ENCODE measurements at regions not wholly inside any gene's neighbourhood (a gene's known extent, or its start where the extent isn't known, plus 50 kb on each side); places are given as distances from the start of the nearest gene placed in this dataset.
"Not testable (repeated sequence)": the region's sequence is repeated elsewhere in the genome, so short reads cannot be mapped to it uniquely, and the experiment has no call there.

GRCh38 chr3:153055779-153056178, 106.2 kb upstream of the RAP2B start:
- peaks cover 33% of the 10 kb centered on the region for H3K4me1 ChIP-seq (ENCODE audit: control insufficient read depth, insufficient read depth, low read length)
- no peak overlapping the region for H3K4me3 ChIP-seq (ENCODE audit: low read length)
- H3K9ac ChIP-seq (ENCODE audit: low read depth, low read length): no peak overlapping the region
- H3K36me3 ChIP-seq (ENCODE audit: insufficient read depth, low read length): no peaks in the 10 kb centered on the region
- no peaks in the 10 kb centered on the region for H3K9me3 ChIP-seq (replicated peaks; ENCODE audit: low read length)
- no peaks in the 10 kb centered on the region for H3K27me3 ChIP-seq (ENCODE audit: control insufficient read depth, insufficient read depth, low read length)
- no peak overlapping the region for H3K4me2 ChIP-seq (ENCODE audit: low read length)

DNA sequence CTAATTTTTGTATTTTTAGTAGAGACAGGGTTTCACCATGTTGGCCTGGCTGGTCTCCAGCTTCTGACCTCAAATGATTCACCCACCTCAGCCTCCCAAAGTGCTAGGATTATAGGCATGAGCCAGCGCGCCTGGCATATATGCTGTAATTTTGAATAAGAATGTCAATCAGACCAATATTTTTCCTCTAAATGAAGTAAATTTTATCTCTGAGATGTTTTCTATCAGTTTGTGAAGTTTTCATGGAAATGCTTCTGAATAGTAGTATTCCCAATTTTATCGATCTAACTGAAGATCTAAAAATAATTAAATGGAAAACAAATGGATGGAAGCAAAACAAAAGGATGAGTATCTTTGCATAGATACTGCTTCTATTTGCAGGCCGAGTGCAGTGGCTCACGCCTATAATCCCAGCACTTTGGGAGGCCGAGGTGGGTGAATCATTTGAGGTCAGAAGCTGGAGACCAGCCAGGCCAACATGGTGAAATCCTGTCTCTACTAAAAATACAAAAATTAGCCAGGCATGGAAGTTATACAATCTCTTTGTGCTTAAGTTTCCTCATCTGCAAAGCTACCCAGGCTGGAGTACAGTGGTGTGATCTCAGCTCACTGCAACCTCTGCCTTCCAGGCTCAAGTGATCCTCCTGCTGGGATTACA, 103.9 kb upstream of the RAP2B start:
- not testable (repeated sequence) for H3K27me3 ChIP-seq (ENCODE audit: control insufficient read depth, insufficient read depth, low read length); H3K4me3 ChIP-seq (ENCODE audit: low read length); H3K36me3 ChIP-seq (ENCODE audit: insufficient read depth, low read length); H3K9me3 ChIP-seq (replicated peaks; ENCODE audit: low read length)
- Histone ChIP-seq H3K4me1 (ENCODE audit: control insufficient read depth, insufficient read depth, low read length) (peaks cover 12% of the 10 kb centered on the region), H3K9ac (ENCODE audit: low read depth, low read length) (peak overlapping the region; percentile 29), H3K4me2 (ENCODE audit: low read length) (peak overlapping the region; percentile 46)

DNA sequence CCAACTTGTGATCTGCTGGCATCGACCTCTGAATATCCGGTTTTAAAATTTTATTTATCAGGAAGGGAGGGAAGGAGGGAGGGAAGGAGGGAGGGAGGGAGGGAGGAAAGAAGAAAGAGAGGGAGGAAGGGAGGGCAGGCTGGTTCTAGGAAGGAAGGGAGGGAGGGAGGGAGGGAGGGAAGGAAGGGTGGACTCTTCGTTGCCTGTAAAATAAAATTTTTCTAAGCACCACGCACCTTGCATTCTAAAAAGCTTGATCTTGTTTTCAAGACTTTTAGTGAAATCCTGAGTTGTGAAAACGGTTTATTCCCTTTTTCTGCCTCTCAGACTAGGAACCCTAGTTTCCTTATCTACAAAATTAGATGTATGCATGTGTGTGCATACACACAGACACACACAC, 101.7 kb upstream of the RAP2B start:
- Histone ChIP-seq H3K9me3 (replicated peaks; ENCODE audit: low read length) (no peaks in the 10 kb centered on the region), H3K36me3 (ENCODE audit: insufficient read depth, low read length) (no peaks in the 10 kb centered on the region), H3K27me3 (ENCODE audit: control insufficient read depth, insufficient read depth, low read length) (no peaks in the 10 kb centered on the region), H3K4me2 (ENCODE audit: low read length) (no peak overlapping the region), H3K4me1 (ENCODE audit: control insufficient read depth, insufficient read depth, low read length) (peaks cover 12% of the 10 kb centered on the region), H3K9ac (ENCODE audit: low read depth, low read length) (no peak overlapping the region), H3K4me3 (ENCODE audit: low read length) (no peak overlapping the region)

- Histone ChIP-seq H3K9me3 (replicated peaks; ENCODE audit: low read length) (no peaks in the 10 kb centered on the region), H3K4me2 (ENCODE audit: low read length) (no peak overlapping the region), H3K4me1 (ENCODE audit: control insufficient read depth, insufficient read depth, low read length) (peaks cover 12% of the 10 kb centered on the region), H3K36me3 (ENCODE audit: insufficient read depth, low read length) (no peaks in the 10 kb centered on the region), H3K4me3 (ENCODE audit: low read length) (no peak overlapping the region), H3K9ac (ENCODE audit: low read depth, low read length) (no peak overlapping the region), H3K27me3 (ENCODE audit: control insufficient read depth, insufficient read depth, low read length) (no peaks in the 10 kb centered on the region)
These were observed 100.0 kb upstream of the RAP2B start for GRCh38 chr3:153061938-153062528.

DNA sequence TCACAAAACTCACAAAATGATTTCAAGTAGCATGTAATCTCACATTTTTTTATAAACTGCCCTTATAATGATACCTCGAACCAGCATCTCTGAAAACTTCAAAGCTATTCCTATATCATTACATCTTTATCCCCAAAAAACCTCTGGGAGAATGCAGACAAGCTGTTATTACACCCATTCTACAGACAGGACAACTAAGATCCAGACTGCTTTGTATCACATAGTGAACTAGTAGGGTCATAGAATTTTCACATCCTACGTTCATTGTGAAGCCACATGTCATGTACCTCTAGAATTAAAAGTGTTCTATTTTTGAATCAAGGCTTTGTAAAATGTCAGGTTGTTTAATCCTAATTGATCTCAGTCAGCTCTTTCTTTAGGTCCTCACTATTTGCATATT, 98.7 kb upstream of the RAP2B start:
- H3K4me3 ChIP-seq (ENCODE audit: low read length): no peak overlapping the region
- no peaks in the 10 kb centered on the region for H3K36me3 ChIP-seq (ENCODE audit: insufficient read depth, low read length)
- no peak overlapping the region for H3K9ac ChIP-seq (ENCODE audit: low read depth, low read length)
- peaks cover 3% of the 10 kb centered on the region for H3K4me1 ChIP-seq (ENCODE audit: control insufficient read depth, insufficient read depth, low read length)
- H3K9me3 ChIP-seq (replicated peaks; ENCODE audit: low read length): no peaks in the 10 kb centered on the region
- no peak overlapping the region for H3K4me2 ChIP-seq (ENCODE audit: low read length)
- H3K27me3 ChIP-seq (ENCODE audit: control insufficient read depth, insufficient read depth, low read length): no peaks in the 10 kb centered on the region

- Histone ChIP-seq H3K9me3 (replicated peaks; ENCODE audit: low read length) (no peaks in the 10 kb centered on the region), H3K27me3 (ENCODE audit: control insufficient read depth, insufficient read depth, low read length) (no peaks in the 10 kb centered on the region), H3K4me2 (ENCODE audit: low read length) (no peak overlapping the region), H3K4me3 (ENCODE audit: low read length) (no peak overlapping the region), H3K36me3 (ENCODE audit: insufficient read depth, low read length) (no peaks in the 10 kb centered on the region), H3K4me1 (ENCODE audit: control insufficient read depth, insufficient read depth, low read length) (peaks cover 7% of the 10 kb centered on the region), H3K9ac (ENCODE audit: low read depth, low read length) (no peak overlapping the region)
These were observed 95.0 kb upstream of the RAP2B start for GRCh38 chr3:153066983-153067382.

GRCh38 chr3:153069598-153070510, 92.2 kb upstream of the RAP2B start:
- Histone ChIP-seq H3K4me3 (ENCODE audit: low read length) (no peak overlapping the region), H3K4me1 (ENCODE audit: control insufficient read depth, insufficient read depth, low read length) (peaks cover 7% of the 10 kb centered on the region)

GRCh38 chr3:153070511-153070868, 91.5 kb upstream of the RAP2B start:
- H3K27me3 ChIP-seq (ENCODE audit: control insufficient read depth, insufficient read depth, low read length): no peaks in the 10 kb centered on the region
- H3K4me2 ChIP-seq (ENCODE audit: low read length): peak overlapping the region; percentile 55
- no peak overlapping the region for H3K4me3 ChIP-seq (ENCODE audit: low read length)
- H3K9me3 ChIP-seq (replicated peaks; ENCODE audit: low read length): no peaks in the 10 kb centered on the region
- no peak overlapping the region for H3K9ac ChIP-seq (ENCODE audit: low read depth, low read length)
- peaks cover 7% of the 10 kb centered on the region for H3K4me1 ChIP-seq (ENCODE audit: control insufficient read depth, insufficient read depth, low read length)
- H3K36me3 ChIP-seq (ENCODE audit: insufficient read depth, low read length): no peaks in the 10 kb centered on the region

More at GRCh38 chr3:153069598-153070510, 92.2 kb upstream of the RAP2B start:
- Histone ChIP-seq H3K9ac (ENCODE audit: low read depth, low read length) (no peak overlapping the region), H3K27me3 (ENCODE audit: control insufficient read depth, insufficient read depth, low read length) (no peaks in the 10 kb centered on the region), H3K4me2 (ENCODE audit: low read length) (peak overlapping the region; percentile 55), H3K9me3 (replicated peaks; ENCODE audit: low read length) (no peaks in the 10 kb centered on the region), H3K36me3 (ENCODE audit: insufficient read depth, low read length) (no peaks in the 10 kb centered on the region)

DNA sequence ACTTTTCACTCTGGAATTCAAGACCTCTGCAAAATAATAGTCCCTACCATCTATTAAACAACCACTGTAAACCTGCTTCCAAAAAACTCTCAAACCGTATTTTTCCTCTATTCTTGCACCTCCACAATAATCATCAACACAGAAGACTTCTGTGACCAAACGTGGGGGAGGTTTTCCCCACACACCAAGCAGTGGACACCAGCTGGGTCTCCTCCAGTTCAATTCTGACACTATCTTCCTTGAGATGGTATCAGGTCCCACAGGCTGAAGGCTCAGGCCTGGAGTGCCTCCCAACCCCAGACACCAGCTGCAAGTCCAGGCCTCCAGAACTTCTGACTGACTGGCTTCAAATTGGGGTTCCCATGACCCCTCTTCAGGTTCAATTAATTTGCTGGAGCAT, 89.6 kb upstream of the RAP2B start:
- H3K36me3 ChIP-seq (ENCODE audit: insufficient read depth, low read length): no peaks in the 10 kb centered on the region
- H3K9ac ChIP-seq (ENCODE audit: low read depth, low read length): no peak overlapping the region

DNA sequence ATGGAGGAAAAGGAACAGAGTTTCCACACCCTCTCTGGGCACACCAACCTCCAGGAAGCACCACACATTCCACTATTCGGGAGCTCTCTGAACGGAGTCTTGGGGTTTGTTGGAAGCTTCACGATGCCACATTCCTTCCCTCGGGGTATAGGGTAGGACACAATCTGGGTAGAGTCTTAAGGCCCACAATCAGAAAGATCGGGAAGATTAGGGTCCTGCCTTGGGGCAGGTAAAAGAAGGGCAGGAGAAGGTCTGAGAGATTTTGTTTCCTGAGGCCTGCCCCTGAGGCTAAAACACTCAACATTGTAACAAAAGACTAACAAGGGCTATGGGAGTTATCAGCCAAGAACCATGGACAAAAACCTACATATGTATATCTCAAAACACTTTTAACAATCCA, 89.2 kb upstream of the RAP2B start:
- peaks cover 7% of the 10 kb centered on the region for H3K4me1 ChIP-seq (ENCODE audit: control insufficient read depth, insufficient read depth, low read length)
- no peaks in the 10 kb centered on the region for H3K27me3 ChIP-seq (ENCODE audit: control insufficient read depth, insufficient read depth, low read length)
- no peak overlapping the region for H3K4me2 ChIP-seq (ENCODE audit: low read length)

More for the DNA sequence above, 89.6 kb upstream of the RAP2B start:
- Histone ChIP-seq H3K4me2 (ENCODE audit: low read length) (no peak overlapping the region), H3K27me3 (ENCODE audit: control insufficient read depth, insufficient read depth, low read length) (no peaks in the 10 kb centered on the region), H3K9me3 (replicated peaks; ENCODE audit: low read length) (no peaks in the 10 kb centered on the region), H3K4me3 (ENCODE audit: low read length) (no peak overlapping the region), H3K4me1 (ENCODE audit: control insufficient read depth, insufficient read depth, low read length) (peaks cover 7% of the 10 kb centered on the region)

DNA sequence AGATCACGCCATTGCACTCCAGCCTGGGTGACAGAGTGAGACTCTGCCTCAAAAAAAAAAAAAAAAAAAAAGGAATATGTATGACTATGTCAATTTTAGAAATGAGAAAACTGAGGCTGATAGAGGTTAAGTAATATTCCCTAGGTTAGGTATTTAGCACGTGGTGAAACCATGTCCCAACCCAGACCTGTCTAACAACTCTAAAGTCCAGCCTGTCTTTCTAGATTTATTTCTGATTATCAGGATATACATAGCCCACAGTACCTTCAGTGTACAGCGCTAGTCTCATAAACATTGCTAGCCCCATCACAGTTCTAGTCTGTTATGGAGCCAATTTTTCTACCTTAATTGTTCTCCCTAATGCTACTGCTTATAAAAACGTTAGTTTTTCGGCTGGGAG, 88.4 kb upstream of the RAP2B start:
- no peak overlapping the region for H3K4me2 ChIP-seq (ENCODE audit: low read length)
- H3K9ac ChIP-seq (ENCODE audit: low read depth, low read length): no peak overlapping the region
- H3K4me3 ChIP-seq (ENCODE audit: low read length): no peak overlapping the region
- no peaks in the 10 kb centered on the region for H3K27me3 ChIP-seq (ENCODE audit: control insufficient read depth, insufficient read depth, low read length)
- H3K9me3 ChIP-seq (replicated peaks; ENCODE audit: low read length): no peaks in the 10 kb centered on the region
- peaks cover 7% of the 10 kb centered on the region for H3K4me1 ChIP-seq (ENCODE audit: control insufficient read depth, insufficient read depth, low read length)
- H3K36me3 ChIP-seq (ENCODE audit: insufficient read depth, low read length): no peaks in the 10 kb centered on the region

More for the DNA sequence above, 89.2 kb upstream of the RAP2B start:
- Histone ChIP-seq H3K9ac (ENCODE audit: low read depth, low read length) (no peak overlapping the region), H3K36me3 (ENCODE audit: insufficient read depth, low read length) (no peaks in the 10 kb centered on the region), H3K4me3 (ENCODE audit: low read length) (no peak overlapping the region), H3K9me3 (replicated peaks; ENCODE audit: low read length) (no peaks in the 10 kb centered on the region)

Data from skeletal muscle satellite cell (primary cell).